ENCODE measurements at regions not wholly inside any gene's neighbourhood (a gene's known extent, or its start where the extent isn't known, plus 50 kb on each side); places are given as distances from the start of the nearest gene placed in this dataset.

- TF ChIP-seq CTCF (conservative IDR thresholded peaks at IDR 0.05 in 1 of 2, IDR thresholded peaks at IDR 0.05 in 1 of 2; ENCODE audit: low read depth in 1 of 2, low read length in 2 of 2) (no peak), EZH2 (IDR thresholded peaks at IDR 0.05; ENCODE audit: low read length, missing control alignments) (no peak)
Observed at GRCh38 chr3:26029321-26029720, 239.4 kb downstream of the OXSM start.
